Left cardiac atrium (tissue), 4 donors: ENCODE measurements at regions not wholly inside any gene's neighbourhood (a gene's known extent, or its start where the extent isn't known, plus 50 kb on each side); places are given as distances from the start of the nearest gene placed in this dataset.

Experiments
- ATAC-seq, 2 donors: fragments of 200-7000 bp; cut with Tn5 transposase; one replicate each; pipeline ENCODE4 v1.9.1; 2020; ENCODE audit warnings: mild to moderate bottlenecking in 2 of 2, moderate library complexity in 2 of 2
- DNase-seq: peaks from one replicate; pipeline ENCODE4 v3.0.0-alpha.2; 2020
- intact Hi-C, 2 donors: fragments of 100-400 bp; cut with DNase I; formaldehyde crosslinking; loops; one replicate each; pipeline versions ENCODE4 v1.14.1 to v1.15.1; 2022 to 2023
- donor health status: DM: no; HTN: yes; CAD: no.
- donor health status: DM: no; HTN: yes; CAD: no; lungs with severe emphysema.
- donor health status: DM: yes; HTN: yes; CAD: no.
- donor health status: Dilated cardiomyopathy.

DNA sequence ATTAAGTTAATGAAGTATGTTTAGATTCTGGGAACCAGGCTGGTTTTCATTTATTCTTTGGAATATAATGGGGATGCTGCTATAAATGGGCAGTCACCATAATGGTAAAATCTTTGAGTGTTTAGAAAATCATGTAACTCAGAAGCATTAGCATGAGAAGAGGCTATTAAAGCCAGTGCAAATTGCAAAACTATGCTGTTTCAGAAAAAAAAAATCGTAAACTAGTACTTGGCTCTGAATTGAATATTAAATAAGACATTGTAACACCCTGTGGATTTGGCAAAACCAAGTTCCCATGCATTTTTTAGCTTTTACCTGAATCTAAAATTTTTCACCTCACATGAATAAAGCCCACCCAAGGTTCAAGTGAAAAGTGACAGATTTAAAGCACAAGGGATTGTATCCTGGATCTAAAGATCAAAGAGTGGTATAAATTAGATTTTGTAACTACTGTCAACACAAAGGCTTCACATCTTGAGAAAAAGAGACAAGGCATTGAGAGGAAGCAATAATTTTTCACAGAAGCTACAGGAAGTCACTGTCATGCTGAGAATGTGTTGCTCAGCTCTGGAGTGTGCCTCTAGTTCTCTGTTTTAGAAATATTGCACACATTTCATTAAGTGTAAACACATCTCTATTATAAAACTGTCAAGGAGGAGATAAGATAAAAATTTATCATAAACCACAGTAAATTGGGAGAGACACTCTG lies 142.2 kb downstream of the ABCA8 start:
- intact Hi-C loops = no loop called here
- DNase-seq (no peak), ATAC-seq (no peak)

DNA sequence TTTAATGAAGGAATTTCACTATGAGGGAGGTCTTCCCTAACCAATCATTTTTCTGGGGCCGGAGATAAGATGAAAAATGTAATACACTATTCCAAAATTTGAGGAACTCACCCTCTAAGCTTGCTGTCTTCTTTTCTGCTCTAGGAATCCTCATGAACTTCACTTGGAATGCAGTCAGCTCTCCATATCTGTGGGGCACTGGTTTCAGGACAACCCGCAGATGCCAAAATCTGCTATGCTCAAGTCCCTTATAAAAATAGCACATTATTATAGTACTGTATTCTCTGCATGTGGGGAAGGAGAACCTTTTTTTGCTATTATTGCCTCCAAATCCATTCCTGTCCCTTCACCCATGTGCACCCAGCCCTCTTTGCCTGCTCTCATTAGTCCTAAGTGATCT lies 146.0 kb downstream of the ABCA8 start:
- intact Hi-C loops = no loop called here
- ATAC-seq = no peak

DNA sequence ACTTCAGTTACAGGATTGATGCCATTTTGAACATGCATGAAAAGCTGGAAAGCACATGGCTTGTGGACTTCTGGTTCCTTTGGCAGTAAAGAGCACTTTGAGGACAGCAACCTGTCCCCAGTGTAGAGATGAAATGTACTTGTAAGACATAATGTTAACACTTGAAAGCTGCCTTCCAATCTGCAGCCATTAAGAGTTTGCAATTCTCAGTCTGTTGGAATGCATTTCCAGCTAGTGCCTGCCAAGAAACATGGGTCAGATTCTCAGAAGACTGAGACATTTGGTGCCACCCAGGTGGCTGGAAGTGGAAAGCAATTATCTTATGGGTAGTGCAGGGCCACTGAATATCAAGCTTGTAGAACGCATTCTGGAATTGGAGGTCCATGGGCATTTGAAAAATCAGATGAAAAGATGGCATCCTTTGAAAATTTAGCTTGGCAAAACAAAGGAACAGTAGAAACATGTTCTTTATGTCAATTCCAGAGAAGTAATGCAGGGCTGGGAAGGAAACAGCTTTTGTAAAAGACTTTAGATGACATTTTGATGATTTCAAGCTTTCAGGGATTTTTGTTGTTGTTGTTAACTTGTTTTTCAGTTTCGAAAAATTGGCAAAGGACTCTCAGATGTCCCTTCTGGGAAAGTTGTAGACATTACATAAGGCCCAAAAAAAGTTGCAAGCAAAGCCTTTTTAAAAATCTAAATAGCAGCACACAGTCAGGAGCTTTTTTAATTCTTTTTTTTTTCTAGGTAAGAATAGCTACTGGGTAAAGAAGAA lies 147.0 kb downstream of the ABCA8 start:
- intact Hi-C loops = no loop called here
- ATAC-seq (peak; percentile 38 to 53), DNase-seq (no peak)

More for the DNA sequence above, 146.0 kb downstream of the ABCA8 start:
- no peak for DNase-seq

DNA sequence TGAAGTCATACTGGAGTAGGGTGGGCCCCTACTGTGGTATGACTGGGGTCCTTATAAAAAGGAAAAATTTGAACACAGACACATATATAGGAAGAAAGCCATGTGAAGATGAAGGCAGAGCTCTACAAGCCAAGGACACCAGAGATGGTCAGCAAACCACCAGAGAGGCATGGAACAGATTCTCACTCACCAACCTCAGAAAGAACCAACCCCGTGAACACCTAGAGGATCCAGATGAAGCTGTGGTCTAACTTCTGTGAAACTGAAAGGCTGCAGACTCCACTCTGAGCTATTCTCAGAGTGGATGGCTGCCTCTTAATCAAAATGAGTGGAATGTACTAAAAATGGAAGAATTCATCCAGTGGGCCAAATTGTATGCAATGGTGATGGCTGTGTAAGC lies 149.6 kb downstream of the ABCA8 start:
- no peak for ATAC-seq
- no peak for DNase-seq
- intact Hi-C loops = no loop called here

DNA sequence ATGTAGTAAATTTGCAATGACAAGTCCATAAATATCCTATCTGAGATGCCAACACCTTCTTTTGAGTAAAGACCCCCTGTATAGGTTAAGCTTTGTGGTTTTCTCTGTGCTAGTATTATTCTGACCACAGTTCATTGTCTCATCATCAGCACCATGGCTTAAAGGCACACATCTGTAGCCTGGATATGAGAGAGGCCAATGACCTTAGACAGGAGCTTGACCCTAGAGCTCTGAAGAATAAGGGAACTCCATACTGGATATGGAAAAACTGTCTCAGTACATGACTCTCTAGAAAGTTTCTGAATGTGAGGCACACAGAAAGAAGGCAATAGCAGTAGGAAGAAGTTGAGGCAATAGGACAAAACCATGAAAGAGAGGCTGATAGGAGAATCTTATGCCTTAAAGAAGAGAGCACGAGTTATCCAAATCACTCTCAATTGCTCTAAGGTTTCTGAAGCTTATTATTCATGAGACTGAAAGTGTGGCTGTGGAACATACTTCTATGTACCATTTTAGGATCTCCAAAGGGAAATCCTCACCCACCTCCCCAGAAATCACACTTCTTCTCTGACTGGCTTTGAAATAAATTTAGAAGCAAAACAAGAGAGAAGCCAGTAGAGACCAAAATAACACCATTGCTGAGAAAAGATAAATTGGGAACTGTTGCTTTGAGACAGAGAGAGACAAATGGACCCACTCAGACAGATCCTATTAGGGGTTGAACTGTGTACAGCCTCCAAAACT lies 150.2 kb downstream of the ABCA8 start:
- no peak for ATAC-seq
- intact Hi-C loops = no loop called here
- no peak for DNase-seq

DNA sequence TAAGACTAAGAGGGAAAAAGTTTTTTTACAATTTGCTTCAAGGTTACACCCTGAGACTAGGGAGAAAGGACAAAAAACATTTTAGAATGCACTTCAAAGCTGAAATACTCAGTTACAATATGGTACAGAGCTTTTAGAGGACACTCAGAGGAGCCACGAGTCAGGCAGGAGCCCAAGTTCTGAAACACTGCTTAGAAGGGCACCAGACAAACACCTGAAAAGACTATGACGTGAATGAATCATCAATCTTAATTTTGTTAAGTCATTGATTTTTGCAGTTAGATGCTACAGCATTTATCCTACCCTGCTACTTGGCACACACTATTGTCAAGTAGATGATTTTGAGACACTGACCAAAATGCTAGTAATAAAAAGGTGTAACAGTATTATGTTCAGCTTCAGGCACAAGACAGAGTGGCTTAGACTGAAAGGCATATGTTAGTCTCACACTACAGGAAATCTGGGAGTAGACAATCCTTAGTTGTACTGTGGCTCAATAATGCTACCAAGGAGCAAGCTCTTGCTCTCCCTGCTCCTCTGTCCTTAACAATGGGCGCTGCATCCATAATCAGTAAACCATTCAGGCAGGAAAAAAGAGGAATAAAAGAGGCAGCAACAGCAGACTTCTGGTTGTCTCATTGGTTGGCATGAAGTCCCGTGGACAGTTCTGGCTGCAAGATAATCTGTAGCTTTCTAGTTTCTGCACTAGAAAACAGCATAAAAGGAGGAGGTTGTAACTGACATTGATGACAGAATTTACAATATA lies 151.8 kb downstream of the ABCA8 start:
- intact Hi-C loops = no loop called here
- DNase-seq (no peak), ATAC-seq (no peak)

DNA sequence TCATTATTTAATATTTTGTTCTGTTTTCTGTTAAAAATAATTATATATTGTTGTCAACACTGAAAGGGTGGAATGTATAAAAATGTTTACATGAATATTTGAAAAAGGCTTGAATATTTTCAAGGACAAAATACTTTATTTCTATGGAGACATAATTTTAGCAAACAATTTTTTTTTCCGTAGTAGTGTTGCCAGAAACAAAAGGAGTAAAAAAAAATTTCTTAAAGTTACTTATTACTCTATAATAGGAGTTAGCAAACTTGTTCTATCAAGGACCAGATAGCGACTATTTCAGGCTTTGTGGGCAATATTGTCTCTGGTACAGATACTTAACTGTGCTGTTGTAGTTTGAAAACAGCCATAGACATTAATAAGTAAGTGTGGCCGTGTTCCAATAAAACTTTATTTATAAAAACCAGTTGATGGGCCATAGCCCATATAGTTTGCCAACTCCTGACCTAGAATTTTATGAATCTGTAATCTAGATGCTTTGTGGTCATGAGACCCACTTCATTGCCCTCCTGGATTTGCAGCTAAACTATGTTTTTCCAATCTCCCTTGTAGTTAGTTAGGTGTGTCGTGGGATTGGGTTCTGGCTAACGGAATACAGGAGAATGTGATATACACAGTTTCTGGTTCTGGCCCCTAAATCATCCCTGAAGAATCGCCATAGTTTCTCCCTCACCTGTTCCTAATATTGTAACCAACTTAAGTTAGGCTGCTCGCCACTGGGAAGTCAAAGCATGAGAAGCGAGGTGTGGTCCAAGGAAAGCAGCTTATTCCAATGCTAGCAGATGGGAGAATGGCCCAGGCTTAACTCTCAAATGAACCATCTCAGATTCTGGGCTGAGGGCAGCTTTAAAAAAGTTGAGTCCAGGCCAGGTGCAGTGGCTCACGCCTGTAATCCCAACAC lies 153.6 kb downstream of the ABCA8 start:
- intact Hi-C loops = no loop called here
- no peak for ATAC-seq

DNA sequence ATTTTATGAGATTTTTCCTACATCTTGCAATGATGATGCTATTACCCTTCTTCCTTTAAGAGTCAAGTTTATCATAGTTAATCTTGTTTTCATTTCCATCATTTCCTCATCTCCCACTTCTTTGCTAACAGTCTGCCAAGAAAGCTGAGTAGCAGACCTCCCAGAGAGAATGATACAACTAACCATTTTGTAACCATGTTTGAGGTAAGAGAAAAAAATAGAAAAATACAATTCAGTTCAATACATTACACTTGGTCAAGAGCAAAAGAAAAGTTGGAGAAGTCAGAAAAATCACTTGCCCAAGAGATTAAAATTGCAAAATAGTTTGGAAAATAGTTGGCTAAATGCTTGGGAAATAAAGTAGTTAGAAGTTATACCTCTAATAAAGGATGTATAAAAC lies 154.4 kb downstream of the ABCA8 start:
- DNase-seq (no peak), ATAC-seq (peak in 1 of 2 donors; percentile 12)
- intact Hi-C loops = no loop called here

More for the DNA sequence above, 153.6 kb downstream of the ABCA8 start:
- DNase-seq = no peak

DNA sequence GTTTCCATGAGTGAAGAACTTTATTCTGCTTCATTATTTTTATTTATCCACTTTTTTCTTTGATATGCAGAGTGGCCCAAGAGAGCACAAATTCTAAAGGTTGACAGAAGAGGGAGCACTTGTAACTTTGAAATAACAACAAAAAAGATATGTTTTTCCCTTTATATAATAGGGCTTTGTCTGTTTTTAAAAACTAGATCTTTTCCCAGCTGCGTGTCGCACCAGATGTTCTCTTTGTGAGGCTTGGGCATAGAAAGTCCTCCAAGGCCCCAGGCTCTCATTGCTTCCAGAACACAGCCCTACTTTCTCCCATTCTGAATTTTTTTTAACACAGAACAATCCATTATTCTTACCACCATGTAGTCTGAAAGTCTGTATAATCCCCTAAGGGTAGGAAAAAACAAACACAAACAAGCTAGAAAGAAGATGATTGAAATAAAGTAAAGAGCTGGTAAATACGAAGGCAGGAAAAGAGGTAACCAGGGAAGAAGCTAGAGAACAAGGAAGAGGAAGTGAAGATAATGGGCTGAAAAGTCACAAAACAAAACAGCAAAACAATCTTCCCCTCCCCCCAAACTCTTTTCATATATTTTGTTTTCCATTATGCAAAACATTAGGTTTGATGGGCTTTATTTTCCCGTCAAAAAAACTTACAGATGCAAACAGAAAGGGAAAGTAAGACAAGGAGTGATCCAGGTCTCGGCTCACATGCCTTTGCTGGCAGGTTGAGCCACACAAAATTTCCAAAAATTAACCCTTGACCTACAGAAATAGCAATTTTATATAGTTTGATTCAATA lies 160.4 kb downstream of the ABCA8 start:
- ATAC-seq = peak; percentile 40 to 81
- intact Hi-C loops = no loop called here
- no peak for DNase-seq

DNA sequence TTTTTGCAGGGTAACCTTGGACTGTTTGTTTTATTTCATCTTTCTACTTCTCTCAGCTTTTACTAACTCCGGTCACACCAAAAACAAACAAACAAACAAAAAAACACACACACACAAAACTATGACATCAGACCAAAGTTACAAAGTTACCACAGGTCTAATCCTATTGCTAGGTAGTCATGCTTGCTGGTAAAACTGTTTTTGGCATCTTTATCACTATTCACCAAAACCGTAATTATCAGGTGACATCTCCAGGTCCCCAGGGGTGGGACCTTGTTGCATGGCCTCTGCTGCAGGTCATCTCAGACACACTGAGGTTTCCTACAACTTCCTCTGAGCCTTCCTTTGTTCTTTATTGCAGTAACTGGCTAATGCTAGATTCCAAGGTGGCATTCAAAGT lies 162.3 kb downstream of the ABCA8 start:
- DNase-seq (no peak), ATAC-seq (no peak)
- intact Hi-C loops = no loop called here

DNA sequence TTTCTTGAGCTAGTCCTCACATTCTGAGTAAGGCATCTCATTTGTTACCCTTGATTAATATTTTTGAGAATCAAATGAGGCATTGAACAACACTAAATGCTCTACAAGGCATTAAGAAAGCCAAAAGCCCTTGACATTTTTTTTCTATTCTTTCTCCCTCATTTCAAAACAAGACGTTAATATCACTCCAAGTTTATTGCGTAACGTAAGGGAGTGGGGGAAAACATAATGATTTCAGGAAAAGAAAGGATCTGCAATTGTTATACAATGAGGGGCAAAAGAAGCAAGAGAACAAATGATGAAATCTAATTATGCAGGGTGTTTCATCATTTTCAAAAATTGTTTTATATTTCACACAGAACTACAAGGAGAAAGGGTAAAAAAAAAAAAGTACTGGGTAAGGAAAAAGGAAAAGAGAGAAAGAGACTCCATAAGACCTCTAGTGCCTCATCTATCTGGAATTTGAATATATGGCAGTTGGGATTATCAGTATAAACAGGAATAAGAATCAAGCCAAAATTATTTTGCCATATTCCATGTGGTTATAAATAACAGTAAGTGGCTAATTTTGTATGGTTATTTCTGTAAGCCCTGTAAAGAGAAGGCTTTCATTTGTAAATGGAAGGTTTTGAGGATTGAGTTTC lies 163.0 kb downstream of the ABCA8 start:
- intact Hi-C loops = no loop called here
- no peak for DNase-seq

DNA sequence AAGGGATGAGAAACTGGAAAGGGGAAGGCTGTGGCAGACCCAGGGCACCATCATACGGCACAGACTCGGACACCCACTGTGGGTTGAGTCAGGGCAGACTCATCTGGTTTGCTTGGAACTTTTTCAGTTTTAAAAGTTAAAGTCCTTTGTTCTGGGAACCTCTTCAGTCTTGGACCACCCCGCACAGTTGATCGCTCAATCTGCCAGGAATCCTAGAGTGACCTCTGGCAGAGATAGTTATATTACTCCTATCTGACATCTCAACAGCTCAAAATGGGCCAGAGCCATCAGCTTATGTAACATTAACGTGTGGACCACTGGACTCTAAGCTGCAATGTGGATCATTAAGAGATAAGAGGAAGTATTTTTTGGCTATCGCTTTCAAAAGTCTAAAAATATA lies 164.3 kb downstream of the ABCA8 start:
- intact Hi-C loops = no loop called here
- DNase-seq (peak; percentile 29), ATAC-seq (peak; percentile 31 to 71)

More for the DNA sequence above, 163.0 kb downstream of the ABCA8 start:
- ATAC-seq = peak in 1 of 2 donors; percentile 10

DNA sequence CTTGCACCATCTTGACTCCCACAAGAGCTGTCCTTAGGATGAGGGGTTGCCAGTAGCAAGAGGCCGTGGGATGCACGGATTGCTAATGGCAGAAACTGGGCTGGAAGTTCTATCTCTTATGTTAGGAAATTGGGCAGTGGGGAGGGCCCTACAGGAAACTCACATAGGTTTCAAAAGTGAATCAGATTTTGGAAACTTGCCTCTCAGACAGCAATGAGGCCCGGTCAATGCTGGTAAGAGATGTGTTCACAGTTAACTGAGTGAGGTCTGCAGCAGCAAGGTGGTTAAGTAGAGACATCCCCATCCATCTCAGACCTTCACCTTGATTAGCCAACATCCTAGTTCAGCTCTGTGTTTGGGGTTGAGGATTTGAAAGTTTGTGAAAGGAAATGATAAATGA lies 164.7 kb downstream of the ABCA8 start:
- intact Hi-C loops = no loop called here
- ATAC-seq (no peak), DNase-seq (no peak)

DNA sequence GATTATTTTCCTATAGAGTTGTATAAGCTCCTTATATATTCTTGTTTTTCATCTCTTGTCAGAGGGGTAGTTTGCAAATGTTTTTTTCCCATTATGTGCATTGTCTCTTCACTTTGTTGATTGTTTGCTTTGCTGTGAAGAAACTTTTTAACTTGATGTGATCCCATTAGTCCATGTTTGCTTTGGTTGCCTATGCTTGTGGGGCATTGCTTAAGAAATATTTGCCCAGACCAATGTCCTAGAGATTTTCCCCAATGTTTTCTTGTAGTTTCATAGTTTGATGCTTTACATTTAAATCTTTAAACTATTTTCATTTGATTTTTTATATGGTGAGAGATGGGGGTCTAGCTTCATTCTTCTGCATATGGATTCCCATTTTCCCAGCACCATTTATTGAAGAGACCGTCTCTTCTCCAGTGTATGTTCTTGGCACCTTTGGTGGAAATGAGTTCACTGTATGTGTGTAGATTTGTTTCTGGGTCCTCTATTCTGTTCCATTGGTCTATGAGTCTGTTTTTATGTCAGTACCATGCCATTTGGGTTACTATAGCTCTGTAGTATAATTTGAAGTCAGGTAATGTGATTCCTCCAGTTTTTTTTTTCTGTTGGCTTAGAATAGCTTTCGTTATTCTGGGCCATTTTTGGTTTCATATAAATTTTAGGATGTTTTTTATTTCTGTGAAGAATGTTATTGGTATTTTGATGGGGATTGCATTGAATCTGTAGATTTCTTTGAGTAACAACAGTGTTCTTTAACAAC lies 165.8 kb downstream of the ABCA8 start:
- intact Hi-C loops = no loop called here
- ATAC-seq = no peak
- DNase-seq = no peak

DNA sequence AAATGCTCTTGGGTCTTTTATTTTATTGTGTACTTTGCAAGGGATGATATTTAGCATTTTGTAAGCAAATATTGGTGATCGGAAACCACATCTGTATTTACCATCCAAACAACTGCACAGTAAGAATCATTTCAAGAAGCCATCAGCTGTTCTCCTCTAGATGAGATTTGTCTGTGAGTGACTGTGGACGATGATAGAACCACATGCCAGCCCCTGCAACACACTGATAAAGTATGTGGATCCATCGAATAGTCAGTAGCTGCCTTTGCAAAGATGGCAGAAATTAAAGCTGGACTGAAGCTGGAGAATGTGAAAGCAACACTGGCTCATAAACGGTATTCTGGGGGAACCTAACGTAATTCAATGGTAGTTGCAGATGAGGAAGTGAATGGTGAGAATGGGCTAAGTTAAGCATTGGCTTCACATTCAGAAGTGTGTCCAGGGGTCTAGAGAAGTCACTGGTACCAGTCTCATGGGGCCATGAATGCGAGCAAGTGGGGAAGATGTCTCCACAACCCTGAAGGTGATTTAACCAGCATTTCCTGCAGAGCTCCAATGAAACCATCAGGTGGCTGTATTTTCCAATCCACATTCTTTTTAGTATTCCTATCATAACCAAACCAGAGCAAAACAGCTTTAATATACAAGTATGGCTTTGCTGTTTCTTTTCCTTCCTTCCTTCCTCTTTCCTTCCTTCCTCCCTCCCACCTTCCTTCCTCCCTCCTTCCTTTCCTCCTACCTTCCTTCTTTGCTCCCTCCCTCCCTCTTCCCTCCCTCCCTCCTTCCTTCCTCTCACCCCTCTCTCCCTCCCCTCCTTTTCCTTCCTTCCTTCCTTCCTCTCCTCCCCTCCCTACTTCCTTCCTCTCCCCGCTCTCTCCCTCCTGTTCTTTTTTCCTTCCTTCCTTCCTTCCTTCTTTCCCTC lies 169.4 kb downstream of the ABCA8 start:
- intact Hi-C loops = no loop called here
- no peak for DNase-seq
- no peak for ATAC-seq
